Naive thymus-derived CD4-positive, alpha-beta T cell (primary cell): ENCODE measurements at regions not wholly inside any gene's neighbourhood (a gene's known extent, or its start where the extent isn't known, plus 50 kb on each side); places are given as distances from the start of the nearest gene placed in this dataset.

Source experiments
- ATAC-seq: fragments of 150-1000 bp; cut with Tn5 transposase; 2 replicates; pipeline ENCODE4 v1.10.0; 2021; ENCODE audit warnings: mild to moderate bottlenecking, moderate library complexity
- CTCF ChIA-PET: fragments of 350-600 bp; sonication (Branson Sonifier 250); formaldehyde crosslinking; loops from one replicate; lab custom pipeline; 2021; ENCODE audit warnings: antibody characterized with exemption; lab: Charles Lee
- POLR2A ChIA-PET: fragments of 350-600 bp; sonication (Branson Sonifier 250); formaldehyde crosslinking; loops from one replicate; lab custom pipeline; 2021; ENCODE audit warnings: antibody characterized with exemption, inconsistent platforms; lab: Charles Lee
- DNase-seq, 9 donors: peaks; one replicate each; pipeline versions ENCODE4 v3.0.0 to v3.0.0-alpha.2; 2020 to 2022; ENCODE audit warnings: mixed read lengths in 1 of 9
- H3K27ac ChIP-seq: one replicate; pipeline ENCODE4 v1.7.0; 2013; ENCODE audit warnings: mild to moderate bottlenecking, low read depth, low read length, moderate library complexity
- H3K27me3 ChIP-seq, 2 donors: one replicate each; pipeline ENCODE4 v1.7.0; 2013; ENCODE audit warnings: low read length in 2 of 2, mild to moderate bottlenecking in 2 of 2, moderate library complexity in 2 of 2; ENCODE audit not compliant: control insufficient read depth in 2 of 2, insufficient read depth in 2 of 2
- H3K36me3 ChIP-seq, 3 experiments: 1 replicate in 2 of 3; 2 replicates in 1 of 3; pipeline ENCODE4 v1.7.0; 2013; ENCODE audit warnings: low read length in 3 of 3, mild to moderate bottlenecking in 3 of 3, moderate library complexity in 1 of 3; ENCODE audit not compliant: insufficient read depth in 3 of 3, control insufficient read depth in 2 of 3
- H3K4me1 ChIP-seq, 2 donors: one replicate each; pipeline ENCODE4 v1.7.0; 2013; ENCODE audit warnings: low read length in 2 of 2, mild to moderate bottlenecking in 2 of 2, moderate library complexity in 1 of 2; ENCODE audit not compliant: control insufficient read depth in 2 of 2, insufficient read depth in 2 of 2
- H3K4me3 ChIP-seq: 2 replicates; pipeline ENCODE4 v1.7.0; 2013; ENCODE audit warnings: mild to moderate bottlenecking, low read length
- H3K9me3 ChIP-seq, 3 experiments: 1 replicate in 2 of 3; 2 replicates in 1 of 3; pipeline ENCODE4 v1.7.0; 2013; ENCODE audit warnings: low read length in 3 of 3; ENCODE audit not compliant: control insufficient read depth in 2 of 3
- H3K27ac Mint-ChIP-seq, 9 donors: one replicate each; pipeline ENCODE4 v1.8.0; 2020 to 2022; ENCODE audit warnings: mixed read lengths in 9 of 9, mild to moderate bottlenecking in 8 of 9, moderate library complexity in 5 of 9, inconsistent platforms in 2 of 9
- H3K27me3 Mint-ChIP-seq, 5 donors: one replicate each; pipeline ENCODE4 v1.8.0; 2021 to 2022; ENCODE audit warnings: mixed read lengths in 5 of 5, mild to moderate bottlenecking in 1 of 5
- H3K36me3 Mint-ChIP-seq, 5 donors: one replicate each; pipeline ENCODE4 v1.8.0; 2020 to 2022; ENCODE audit warnings: mixed read lengths in 5 of 5, mild to moderate bottlenecking in 3 of 5, inconsistent platforms in 1 of 5
- H3K4me1 Mint-ChIP-seq, 7 donors: one replicate each; pipeline ENCODE4 v1.8.0; 2020 to 2022; ENCODE audit warnings: mixed read lengths in 7 of 7, mild to moderate bottlenecking in 3 of 7, inconsistent platforms in 1 of 7
- H3K4me3 Mint-ChIP-seq, 10 donors: one replicate each; pipeline ENCODE4 v1.8.0; 2020 to 2022; ENCODE audit warnings: mild to moderate bottlenecking in 10 of 10, mixed read lengths in 10 of 10, moderate library complexity in 6 of 10, inconsistent platforms in 2 of 10
- H3K9me3 Mint-ChIP-seq, 11 donors: one replicate each; pipeline ENCODE4 v1.8.0; 2020 to 2022; ENCODE audit warnings: mixed read lengths in 11 of 11, mild to moderate bottlenecking in 4 of 11, inconsistent platforms in 1 of 11, moderate library complexity in 1 of 11
- intact Hi-C, 2 donors: fragments of 100-400 bp; cut with micrococcal nuclease; formaldehyde crosslinking; loops; one replicate each; pipeline ENCODE4 v1.15.1; 2023

- Histone ChIP-seq H3K4me1 (no peaks in the 10 kb centered on the region), H3K27me3 (no peaks in the 10 kb centered on the region), H3K36me3 (no peaks in the 10 kb centered on the region), H3K4me3 (no peak overlapping the region), H3K27ac (no peak overlapping the region), H3K9me3 (peaks cover 0 to 14% (median 0%) of the 10 kb centered on the region in 3 experiments)
- Mint-ChIP-seq H3K4me1 (no peaks in the 10 kb centered on the region), H3K36me3 (peaks cover 10 to 14% (median 13%) of the 10 kb centered on the region in 5 donors), H3K4me3 (no peak overlapping the region), H3K9me3 (peaks cover 6 to 22% (median 12%) of the 10 kb centered on the region in 11 donors), H3K27ac (no peak overlapping the region), H3K27me3 (peaks cover 0 to 10% (median 5%) of the 10 kb centered on the region in 5 donors)
- ATAC-seq (no peak), DNase-seq (no peak)
- CTCF ChIA-PET: no interaction called here
- intact Hi-C loops: no loop called here
- POLR2A ChIA-PET: no interaction called here
These were observed 101.3 kb upstream of the KCNE2 start for GRCh38 chr21:34262469-34262845.

DNA sequence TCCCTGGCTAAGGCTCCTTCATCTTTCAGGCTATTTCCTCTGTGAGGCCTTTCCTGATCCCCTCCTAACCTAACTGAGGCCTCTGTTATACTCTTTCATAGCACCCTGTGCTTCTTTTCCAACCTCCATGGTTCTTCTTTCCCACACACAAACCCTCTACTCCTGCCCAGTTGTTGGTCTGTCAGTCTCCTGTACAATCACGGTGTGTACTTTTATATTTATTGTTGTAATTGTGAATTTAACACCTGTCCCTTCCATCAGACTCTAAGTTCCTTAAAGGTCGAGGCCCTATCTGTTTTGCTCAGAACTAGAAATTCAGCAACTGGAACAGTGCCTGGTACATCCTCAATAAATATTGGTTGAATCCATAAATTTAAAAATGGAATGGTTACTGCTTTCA, 100.2 kb upstream of the KCNE2 start:
- ATAC-seq (no peak), DNase-seq (no peak)
- no peak overlapping the region for H3K4me3 ChIP-seq
- CTCF ChIA-PET: no interaction called here
- Mint-ChIP-seq H3K4me3 (no peak overlapping the region), H3K27me3 (peaks cover 0 to 6% (median 4%) of the 10 kb centered on the region in 5 donors), H3K9me3 (peaks cover 6 to 18% (median 12%) of the 10 kb centered on the region in 11 donors), H3K36me3 (peaks cover 10 to 15% (median 14%) of the 10 kb centered on the region in 5 donors), H3K4me1 (no peaks in the 10 kb centered on the region), H3K27ac (no peak overlapping the region)
- peaks cover 0 to 14% (median 0%) of the 10 kb centered on the region in 3 experiments for H3K9me3 ChIP-seq
- H3K4me1 ChIP-seq: no peaks in the 10 kb centered on the region
- no peaks in the 10 kb centered on the region for H3K36me3 ChIP-seq
- no peaks in the 10 kb centered on the region for H3K27me3 ChIP-seq
- H3K27ac ChIP-seq: no peak overlapping the region
- intact Hi-C loops: no loop called here
- POLR2A ChIA-PET: no interaction called here

DNA sequence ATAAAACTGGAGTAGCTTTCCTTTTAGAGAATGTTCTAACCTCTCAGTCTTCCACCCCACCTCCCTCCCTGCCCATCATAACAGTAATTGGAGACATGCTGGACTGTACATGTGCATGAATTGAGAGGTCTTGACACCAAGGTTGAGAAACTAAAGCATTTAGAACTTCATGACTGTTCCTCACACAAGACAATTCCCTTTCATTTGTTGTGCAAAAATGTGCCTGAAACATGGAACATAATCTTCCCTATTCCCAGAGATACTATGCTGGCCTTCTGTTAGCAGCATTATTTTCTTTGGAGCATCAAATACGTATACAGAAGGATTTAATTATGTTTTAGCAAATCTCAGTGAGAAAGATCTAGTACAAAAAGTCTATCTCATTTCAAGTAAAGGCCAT, 97.5 kb upstream of the KCNE2 start:
- Mint-ChIP-seq H3K9me3 (peaks cover 6 to 17% (median 10%) of the 10 kb centered on the region in 11 donors), H3K4me3 (no peak overlapping the region), H3K27ac (no peak overlapping the region), H3K36me3 (peaks cover 8 to 15% (median 14%) of the 10 kb centered on the region in 5 donors), H3K27me3 (peaks cover 0 to 8% (median 0%) of the 10 kb centered on the region in 5 donors), H3K4me1 (no peaks in the 10 kb centered on the region)
- POLR2A ChIA-PET: interaction anchor here (0.6 kb wide), 1 partner anchor 36 kb away, joined by 3 read pairs; no protein-coding TSS in a partner anchor
- intact Hi-C loops: no loop called here
- Histone ChIP-seq H3K27me3 (no peaks in the 10 kb centered on the region), H3K4me1 (no peaks in the 10 kb centered on the region), H3K4me3 (no peak overlapping the region), H3K9me3 (peaks cover 0 to 14% (median 0%) of the 10 kb centered on the region in 3 experiments), H3K27ac (no peak overlapping the region), H3K36me3 (no peaks in the 10 kb centered on the region)
- no peak for ATAC-seq
- CTCF ChIA-PET: no interaction called here
- DNase-seq: no peak

DNA sequence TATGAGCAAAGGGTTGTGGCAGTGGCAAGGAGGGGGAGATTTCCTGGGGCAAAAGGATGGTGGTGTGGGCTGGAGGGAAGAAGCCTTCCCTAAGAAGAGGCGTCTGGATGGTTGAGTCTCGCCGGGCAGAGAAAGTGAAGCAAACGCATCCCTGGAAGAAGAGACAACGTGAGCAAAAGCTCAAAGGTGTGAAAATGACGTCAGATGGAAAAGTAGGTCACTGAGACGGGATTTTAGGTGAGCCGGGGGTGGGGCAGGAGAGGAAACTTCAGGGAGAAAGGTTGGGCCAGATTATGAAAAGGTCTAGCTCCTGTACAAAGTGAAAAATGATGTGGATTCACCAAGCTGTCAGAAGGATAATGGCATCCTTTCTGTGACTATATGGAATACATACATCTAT, 95.3 kb upstream of the KCNE2 start:
- H3K4me1 ChIP-seq: no peaks in the 10 kb centered on the region
- H3K27me3 ChIP-seq: no peaks in the 10 kb centered on the region
- no peak overlapping the region for H3K27ac ChIP-seq
- Mint-ChIP-seq H3K27me3 (peaks cover 0 to 17% (median 3%) of the 10 kb centered on the region in 5 donors), H3K4me1 (no peaks in the 10 kb centered on the region), H3K27ac (no peak overlapping the region), H3K4me3 (no peak overlapping the region), H3K9me3 (peaks cover 1 to 7% (median 4%) of the 10 kb centered on the region in 11 donors), H3K36me3 (peaks cover 2 to 9% (median 6%) of the 10 kb centered on the region in 5 donors)
- H3K4me3 ChIP-seq: no peak overlapping the region
- peaks cover 0 to 8% (median 0%) of the 10 kb centered on the region in 3 experiments for H3K9me3 ChIP-seq
- intact Hi-C loops: no loop called here
- ATAC-seq (no peak), DNase-seq (no peak)
- no peaks in the 10 kb centered on the region for H3K36me3 ChIP-seq
- POLR2A ChIA-PET: no interaction called here
- CTCF ChIA-PET: no interaction called here

- Histone ChIP-seq H3K4me1 (no peaks in the 10 kb centered on the region), H3K9me3 (no peaks in the 10 kb centered on the region), H3K36me3 (no peaks in the 10 kb centered on the region), H3K4me3 (no peak overlapping the region), H3K27ac (no peak overlapping the region), H3K27me3 (no peaks in the 10 kb centered on the region)
- ChIA-PET CTCF (interaction anchor here (0.6 to 1.0 kb wide), 2 partner anchors 139 to 1113 kb away, joined by 3 read pairs; no protein-coding TSS in a partner anchor), POLR2A (no interaction called here)
- peaks cover 0 to 2% (median 0%) of the 10 kb centered on the region in 11 donors for H3K9me3 Mint-ChIP-seq
- intact Hi-C loops: no loop called here
- no peak overlapping the region for H3K4me3 Mint-ChIP-seq
- no peak for ATAC-seq
- H3K27ac Mint-ChIP-seq: no peak overlapping the region
- peaks cover 0 to 3% (median 0%) of the 10 kb centered on the region in 5 donors for H3K36me3 Mint-ChIP-seq
- peaks cover 0 to 23% (median 7%) of the 10 kb centered on the region in 5 donors for H3K27me3 Mint-ChIP-seq
- DNase-seq: no peak
- H3K4me1 Mint-ChIP-seq: no peaks in the 10 kb centered on the region
These were observed 93.4 kb upstream of the KCNE2 start for GRCh38 chr21:34270411-34270810.

- Mint-ChIP-seq H3K9me3 (peaks cover 0 to 2% (median 0%) of the 10 kb centered on the region in 11 donors), H3K36me3 (peaks cover 0 to 3% (median 0%) of the 10 kb centered on the region in 5 donors), H3K27me3 (peaks cover 0 to 21% (median 7%) of the 10 kb centered on the region in 5 donors), H3K27ac (no peak overlapping the region), H3K4me1 (no peaks in the 10 kb centered on the region), H3K4me3 (no peak overlapping the region)
- no peak for ATAC-seq
- H3K4me1 ChIP-seq: no peaks in the 10 kb centered on the region
- no peaks in the 10 kb centered on the region for H3K9me3 ChIP-seq
- H3K36me3 ChIP-seq: no peaks in the 10 kb centered on the region
- H3K4me3 ChIP-seq: no peak overlapping the region
- ChIA-PET CTCF (interaction anchor here (0.6 to 1.0 kb wide), 2 partner anchors 140 to 1114 kb away, joined by 3 read pairs; no protein-coding TSS in a partner anchor), POLR2A (no interaction called here)
- no peak overlapping the region for H3K27ac ChIP-seq
- DNase-seq: no peak
- intact Hi-C loops: no loop called here
- no peaks in the 10 kb centered on the region for H3K27me3 ChIP-seq
These were observed 92.5 kb upstream of the KCNE2 start for GRCh38 chr21:34271189-34271851.

GRCh38 chr21:34272321-34272720, 91.5 kb upstream of the KCNE2 start:
- Mint-ChIP-seq H3K27ac (no peak overlapping the region), H3K4me1 (peaks cover 0 to 5% (median 0%) of the 10 kb centered on the region in 7 donors), H3K9me3 (peaks cover 0 to 6% (median 0%) of the 10 kb centered on the region in 11 donors), H3K27me3 (peaks cover 0 to 21% (median 8%) of the 10 kb centered on the region in 5 donors), H3K4me3 (no peak overlapping the region), H3K36me3 (peaks cover 0 to 3% (median 0%) of the 10 kb centered on the region in 5 donors)
- no peak for ATAC-seq
- Histone ChIP-seq H3K4me3 (no peak overlapping the region), H3K9me3 (no peaks in the 10 kb centered on the region), H3K36me3 (no peaks in the 10 kb centered on the region), H3K27ac (no peak overlapping the region), H3K27me3 (no peaks in the 10 kb centered on the region), H3K4me1 (no peaks in the 10 kb centered on the region)
- ChIA-PET CTCF (no interaction called here), POLR2A (no interaction called here)
- intact Hi-C loops: no loop called here
- no peak for DNase-seq
